Osteoblast (primary cell): ENCODE measurements at regions not wholly inside any gene's neighbourhood (a gene's known extent, or its start where the extent isn't known, plus 50 kb on each side); places are given as distances from the start of the nearest gene placed in this dataset.
A peak's percentile ranks its signal among the peaks of the same experiment; 100 is the strongest.

ENCODE experiments used
- DNase-seq: peaks from one replicate; pipeline ENCODE4 v3.0.0; 2011; ENCODE audit warnings: low spot score, mixed read lengths; ENCODE audit not compliant: insufficient read length; ENCODE audit errors: missing footprints
- H2AFZ ChIP-seq: 2 replicates; pipeline ENCODE4 v1.6.0; 2011; ENCODE audit warnings: mild to moderate bottlenecking, low read length
- H3K27ac ChIP-seq: 2 replicates; pipeline ENCODE4 v1.5.1; 2011; ENCODE audit warnings: mild to moderate bottlenecking, low read depth, low read length, moderate library complexity
- H3K27me3 ChIP-seq: 2 replicates; pipeline ENCODE4 v1.6.0; 2012; ENCODE audit warnings: mild to moderate bottlenecking, control low read depth, inconsistent platforms, low read length, moderate library complexity; ENCODE audit not compliant: insufficient read depth
- H3K36me3 ChIP-seq: 2 replicates; pipeline ENCODE4 v1.5.1; 2011; ENCODE audit warnings: mild to moderate bottlenecking, low read length, control low read depth, moderate library complexity; ENCODE audit not compliant: insufficient read depth
- H3K4me1 ChIP-seq: 2 replicates; pipeline ENCODE4 v1.5.1; 2011; ENCODE audit warnings: mild to moderate bottlenecking, low read length, control low read depth, moderate library complexity; ENCODE audit not compliant: insufficient read depth
- H3K4me2 ChIP-seq: 2 replicates; pipeline ENCODE4 v1.6.0; 2011; ENCODE audit warnings: mild to moderate bottlenecking, low read length; ENCODE audit not compliant: insufficient read depth
- H3K4me3 ChIP-seq: fragments of 200-600 bp; sonication (generic); 3 replicates; pipeline ENCODE4 v1.5.1; 2012; ENCODE audit warnings: mild to moderate bottlenecking, low read length, inconsistent platforms; ENCODE audit not compliant: insufficient read depth
- H3K79me2 ChIP-seq: 2 replicates; pipeline ENCODE4 v1.6.0; 2012; ENCODE audit warnings: mild to moderate bottlenecking, low read length, control low read depth, inconsistent platforms; ENCODE audit not compliant: insufficient read depth
- H3K9me3 ChIP-seq: 2 replicates; pipeline ENCODE4 v1.5.1; 2011; ENCODE audit warnings: low read depth, low read length, control low read depth
- H4K20me1 ChIP-seq: 2 replicates; pipeline ENCODE4 v1.6.0; 2012; ENCODE audit warnings: mild to moderate bottlenecking, low read length, control low read depth; ENCODE audit not compliant: insufficient read depth
- CTCF ChIP-seq: IDR thresholded peaks from 2 replicates; pipeline ENCODE4 v1.5.1; 2011; ENCODE audit warnings: mild to moderate bottlenecking, low read depth, low read length, moderate library complexity; ENCODE audit errors: extremely low read depth

GRCh38 chr1:218135371-218135770 is 149.7 kb upstream of the RRP15 start:
- Histone ChIP-seq H3K4me3 (no peak overlapping the region), H3K27me3 (no peaks in the 10 kb centered on the region), H3K27ac (no peak overlapping the region), H2AFZ (no peak overlapping the region), H4K20me1 (no peaks in the 10 kb centered on the region), H3K4me1 (no peaks in the 10 kb centered on the region), H3K9me3 (no peaks in the 10 kb centered on the region), H3K4me2 (no peak overlapping the region), H3K79me2 (no peaks in the 10 kb centered on the region), H3K36me3 (no peaks in the 10 kb centered on the region)
- TF ChIP-seq CTCF = no peak
- no peak for DNase-seq

GRCh38 chr1:218139761-218140160 is 145.3 kb upstream of the RRP15 start:
- Histone ChIP-seq H3K4me1 (no peaks in the 10 kb centered on the region), H3K27ac (no peak overlapping the region), H3K4me2 (no peak overlapping the region), H4K20me1 (no peaks in the 10 kb centered on the region), H3K4me3 (no peak overlapping the region), H3K9me3 (no peaks in the 10 kb centered on the region), H2AFZ (no peak overlapping the region), H3K79me2 (no peaks in the 10 kb centered on the region), H3K36me3 (no peaks in the 10 kb centered on the region), H3K27me3 (no peaks in the 10 kb centered on the region)
- no peak for TF ChIP-seq CTCF
- peak; percentile 19 for DNase-seq

GRCh38 chr1:218156595-218156994 is 128.5 kb upstream of the RRP15 start:
- Histone ChIP-seq H4K20me1 (no peaks in the 10 kb centered on the region), H3K27me3 (peaks cover 19% of the 10 kb centered on the region), H3K4me3 (no peak overlapping the region), H3K27ac (no peak overlapping the region), H3K79me2 (no peaks in the 10 kb centered on the region), H3K9me3 (no peaks in the 10 kb centered on the region), H3K36me3 (no peaks in the 10 kb centered on the region), H3K4me1 (no peaks in the 10 kb centered on the region), H3K4me2 (no peak overlapping the region), H2AFZ (no peak overlapping the region)
- no peak for DNase-seq
- no peak for TF ChIP-seq CTCF

GRCh38 chr1:218163371-218163770 is 121.7 kb upstream of the RRP15 start:
- no peak for TF ChIP-seq CTCF
- Histone ChIP-seq H4K20me1 (no peaks in the 10 kb centered on the region), H3K4me1 (peaks cover 9% of the 10 kb centered on the region), H3K4me2 (no peak overlapping the region), H3K36me3 (no peaks in the 10 kb centered on the region), H3K9me3 (no peaks in the 10 kb centered on the region), H3K27me3 (peaks cover 77% of the 10 kb centered on the region), H3K79me2 (no peaks in the 10 kb centered on the region), H3K4me3 (no peak overlapping the region), H2AFZ (no peak overlapping the region), H3K27ac (no peak overlapping the region)
- DNase-seq = no peak
